RCC 7860 (cell line): ENCODE measurements at regions not wholly inside any gene's neighbourhood (a gene's known extent, or its start where the extent isn't known, plus 50 kb on each side); places are given as distances from the start of the nearest gene placed in this dataset.

Experiments used
- DNase-seq: peaks from one replicate; pipeline ENCODE4 v3.0.0-alpha.2; 2015; ENCODE audit warnings: low spot score
- FAIRE-seq: peaks from 2 replicates; lab custom pipeline; 2012; peaks lifted over from hg19 to GRCh38; lab: Jason Lieb, UNC

DNA sequence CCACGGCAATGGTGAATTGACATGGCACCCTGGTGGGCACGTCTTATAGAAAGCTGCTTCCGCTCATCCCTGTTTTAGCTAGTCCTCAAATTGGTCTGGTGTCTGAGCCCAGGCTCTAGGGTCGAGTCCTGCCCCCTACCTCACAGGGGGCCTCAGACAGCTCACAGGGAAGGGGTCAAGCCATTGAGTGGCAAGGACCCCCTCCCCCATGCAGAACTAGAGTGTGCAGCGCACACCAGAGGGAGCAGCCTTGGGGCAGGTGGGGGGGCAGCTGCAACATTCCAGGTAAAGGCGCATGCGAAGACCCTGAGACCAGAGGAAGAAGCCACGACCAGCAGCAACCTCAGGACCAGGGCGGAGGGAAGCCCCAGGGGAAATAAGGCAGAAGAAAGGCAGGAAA, 240.4 kb upstream of the PPP2R2D start:
- no peak for FAIRE-seq
- DNase-seq: no peak

DNA sequence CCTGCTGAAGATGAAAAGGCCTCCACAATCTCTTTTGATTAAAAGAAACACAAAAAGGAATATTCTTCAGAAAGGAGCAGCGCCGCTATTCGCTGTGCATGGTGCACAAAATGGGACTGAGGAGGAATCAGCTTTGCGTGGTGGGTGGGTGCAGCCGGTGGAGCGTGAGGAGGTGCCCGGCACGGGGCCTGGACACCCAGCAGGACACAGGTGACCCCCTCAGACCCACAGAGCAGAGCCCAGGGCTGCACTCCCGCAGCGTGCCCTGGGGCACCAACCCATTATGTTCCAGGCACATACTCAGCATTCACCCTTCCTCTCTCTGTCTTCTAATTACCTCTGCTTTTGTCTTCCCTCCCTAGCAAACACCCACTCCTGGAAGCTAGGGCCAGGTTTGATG, 238.0 kb upstream of the PPP2R2D start:
- no peak for DNase-seq
- no peak for FAIRE-seq

DNA sequence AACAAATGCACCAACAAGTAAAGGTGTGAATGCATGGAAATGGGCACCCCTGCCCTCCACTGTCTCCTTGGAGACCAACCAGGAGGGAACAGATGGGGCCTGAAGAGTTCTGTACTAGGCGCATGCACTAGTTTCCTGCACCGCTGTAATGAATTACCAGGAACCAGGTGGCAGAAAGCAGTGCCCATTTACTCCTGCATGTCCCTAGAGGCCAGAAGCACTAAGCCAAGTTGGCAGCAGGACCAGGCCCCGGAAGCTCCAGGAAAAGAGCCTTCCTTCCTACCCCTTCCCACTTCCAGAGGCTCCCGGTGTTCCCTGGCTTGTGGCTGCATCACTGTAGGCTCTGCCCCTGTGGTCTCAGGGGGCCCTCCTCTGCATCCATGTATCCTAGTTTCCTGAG, 237.5 kb upstream of the PPP2R2D start:
- no peak for FAIRE-seq
- no peak for DNase-seq

DNA sequence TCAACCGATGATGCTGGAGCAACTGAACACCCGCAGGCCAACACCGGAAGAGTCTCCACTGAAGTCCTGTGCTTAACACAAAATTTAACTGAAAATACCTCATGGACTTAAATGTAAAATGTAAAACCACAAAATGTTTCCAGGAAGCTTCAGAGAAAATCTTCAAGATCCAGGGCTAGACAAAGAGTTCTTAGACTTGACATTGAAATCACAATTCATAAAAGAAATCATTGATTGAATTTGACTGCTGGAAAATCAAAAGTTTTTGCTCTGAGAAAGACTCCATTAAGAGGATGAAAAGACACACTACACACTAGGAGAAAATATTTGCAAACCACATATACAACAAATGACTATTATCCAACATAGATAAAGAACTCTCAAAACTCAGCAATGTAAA, 234.7 kb upstream of the PPP2R2D start:
- no peak for DNase-seq
- no peak for FAIRE-seq

DNA sequence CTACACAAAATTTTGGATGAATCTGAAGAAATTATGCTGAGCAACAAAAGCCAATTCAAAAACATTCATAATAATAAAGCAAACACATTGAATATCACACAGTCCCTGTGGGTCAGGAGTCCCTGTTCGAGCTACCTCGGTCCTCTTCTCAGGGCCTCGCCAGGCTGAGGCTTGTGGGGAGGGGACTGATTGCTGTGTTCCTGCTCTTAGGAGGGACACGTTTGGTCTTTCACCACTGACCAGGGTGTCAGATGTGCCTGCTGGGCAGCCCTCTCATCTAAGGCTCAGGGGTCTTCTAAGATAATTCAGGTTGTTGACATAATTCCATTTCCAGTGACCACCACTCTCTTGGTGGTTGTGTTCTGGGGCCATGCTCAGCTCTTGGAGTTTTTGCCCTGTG, 233.8 kb upstream of the PPP2R2D start:
- FAIRE-seq (no peak), DNase-seq (no peak)

DNA sequence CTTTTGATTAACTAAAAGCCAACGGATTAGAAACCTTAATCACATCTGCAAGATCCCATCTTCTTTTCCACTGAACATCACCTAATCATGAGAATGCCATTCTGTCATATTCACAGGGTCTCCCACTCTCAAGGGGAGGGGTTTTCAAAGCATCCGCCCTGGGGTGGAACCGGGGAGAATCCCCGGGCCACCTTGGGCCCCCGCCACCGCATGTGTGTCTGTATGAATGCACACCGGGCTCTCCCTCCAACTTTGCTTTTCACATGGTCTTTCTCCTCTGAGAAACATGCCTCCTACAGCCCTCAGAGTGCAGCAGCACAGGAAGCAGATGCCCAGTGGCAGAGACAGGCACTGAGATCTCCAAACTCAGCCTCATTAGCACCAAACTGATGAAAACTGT, 233.2 kb upstream of the PPP2R2D start:
- DNase-seq: no peak
- FAIRE-seq: no peak

DNA sequence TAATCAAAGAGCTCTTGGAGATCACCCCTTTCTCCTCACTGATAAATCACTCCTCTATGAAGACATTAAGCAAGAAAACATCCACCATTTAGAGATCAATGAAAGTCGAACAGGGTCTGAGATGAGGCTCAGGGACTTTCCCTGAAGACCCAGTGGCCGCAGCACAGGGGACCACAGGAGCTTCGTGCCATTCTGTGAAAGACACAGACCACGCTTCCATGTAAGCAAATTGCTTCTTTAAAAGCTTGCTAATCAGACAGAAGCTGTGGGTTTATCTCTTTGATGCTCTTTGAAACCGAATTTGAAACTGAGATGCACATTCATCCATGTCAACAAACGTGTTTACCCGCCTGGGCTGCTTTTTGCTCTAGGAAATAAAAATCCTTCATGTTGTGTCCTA, 231.9 kb upstream of the PPP2R2D start:
- FAIRE-seq: no peak
- no peak for DNase-seq

DNA sequence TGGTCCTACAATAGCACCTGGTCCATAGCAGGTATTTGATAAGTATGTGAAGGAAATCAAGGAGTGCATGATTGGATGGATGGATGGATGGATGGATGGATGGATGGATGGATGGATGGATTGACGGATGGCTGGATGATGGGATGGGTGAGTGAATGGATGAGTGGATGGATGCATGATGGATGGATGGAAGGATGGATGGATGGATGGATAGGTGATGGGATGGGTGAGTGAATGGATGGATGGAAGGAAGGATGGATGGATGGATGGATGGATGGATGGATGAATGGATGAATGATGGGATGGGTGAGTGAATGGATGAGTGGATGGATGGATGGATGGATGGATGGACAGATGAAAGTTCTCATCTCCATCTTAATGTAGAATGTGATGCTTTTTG, 231.0 kb upstream of the PPP2R2D start:
- no peak for FAIRE-seq
- DNase-seq: no peak

DNA sequence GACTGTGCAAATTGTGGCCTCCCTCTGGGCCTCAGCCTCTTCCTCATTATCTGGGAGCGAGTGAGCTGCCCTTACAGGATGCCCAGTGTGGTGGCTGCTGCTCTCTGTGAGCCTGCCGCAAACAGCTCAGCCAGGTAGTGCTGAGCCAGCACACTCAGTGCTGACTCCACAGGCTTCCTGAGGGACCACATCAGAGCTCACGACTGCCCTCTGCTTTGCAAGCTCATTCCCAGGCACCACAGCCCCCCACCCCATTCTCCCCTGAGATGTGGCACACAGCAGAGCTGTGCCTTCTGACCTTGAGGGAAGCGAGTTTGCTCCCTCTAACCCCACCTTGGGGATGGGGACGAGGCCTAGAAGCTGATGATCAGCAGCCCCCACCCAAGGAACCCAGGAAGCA, 230.5 kb upstream of the PPP2R2D start:
- no peak for FAIRE-seq
- no peak for DNase-seq

DNA sequence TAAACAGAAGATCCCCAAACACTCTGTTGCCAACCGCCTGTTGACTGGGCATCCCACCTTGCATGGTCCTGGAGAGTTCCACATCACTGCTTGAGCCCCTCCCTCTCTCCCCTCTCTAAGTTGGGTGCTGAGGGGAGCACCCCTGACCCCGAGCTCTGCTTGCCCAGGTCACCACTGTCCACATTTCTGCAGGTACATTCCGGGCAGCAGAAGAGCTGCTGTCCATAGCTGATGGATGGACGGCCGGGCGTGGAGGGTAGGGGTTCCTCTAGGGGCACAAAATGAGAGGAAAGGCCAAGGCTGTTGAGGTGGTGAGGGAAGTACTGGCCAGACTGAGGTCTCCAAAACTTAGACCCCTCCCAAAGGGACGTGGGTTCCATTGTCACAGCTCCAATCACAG, 227.4 kb upstream of the PPP2R2D start:
- no peak for FAIRE-seq
- no peak for DNase-seq

DNA sequence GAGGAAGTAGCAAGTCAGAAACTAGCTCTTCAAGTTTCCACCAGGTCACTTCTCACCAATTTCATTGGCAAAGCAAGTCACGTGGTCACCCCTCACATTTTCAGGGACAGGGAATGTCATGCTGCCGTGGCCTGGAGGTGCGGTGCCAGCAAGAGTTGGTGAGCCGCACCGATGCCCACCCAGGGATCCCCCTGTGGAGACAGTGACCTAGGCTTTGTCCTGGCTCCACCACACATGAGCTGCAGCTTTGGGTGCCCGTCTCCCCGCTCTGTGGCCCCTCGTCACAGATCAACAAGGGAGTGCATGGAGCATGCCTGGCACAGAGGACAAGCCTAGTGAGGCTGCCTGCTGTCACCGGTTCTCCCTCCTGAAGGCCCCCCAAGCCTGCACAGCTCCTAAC, 226.7 kb upstream of the PPP2R2D start:
- FAIRE-seq: no peak
- DNase-seq: no peak

DNA sequence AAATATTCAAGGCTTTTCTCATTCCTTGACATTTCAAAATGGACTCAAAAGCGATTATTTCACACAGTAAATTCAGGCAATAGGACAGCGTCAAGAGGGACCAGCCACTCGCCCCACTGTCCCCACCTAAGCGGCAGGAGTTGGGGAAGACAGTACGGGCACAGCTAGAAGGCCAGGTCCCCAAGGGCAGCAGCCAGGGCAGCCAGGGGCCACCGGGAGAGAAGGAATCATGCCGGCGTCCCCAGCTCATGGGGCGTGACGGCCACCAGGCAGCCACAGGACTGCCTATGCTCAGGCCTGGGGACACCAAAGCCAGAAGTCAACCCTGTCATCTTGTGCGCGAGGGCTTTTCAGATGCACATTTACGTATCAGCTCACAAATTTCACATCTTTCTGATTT, 225.7 kb upstream of the PPP2R2D start:
- DNase-seq: no peak
- no peak for FAIRE-seq

DNA sequence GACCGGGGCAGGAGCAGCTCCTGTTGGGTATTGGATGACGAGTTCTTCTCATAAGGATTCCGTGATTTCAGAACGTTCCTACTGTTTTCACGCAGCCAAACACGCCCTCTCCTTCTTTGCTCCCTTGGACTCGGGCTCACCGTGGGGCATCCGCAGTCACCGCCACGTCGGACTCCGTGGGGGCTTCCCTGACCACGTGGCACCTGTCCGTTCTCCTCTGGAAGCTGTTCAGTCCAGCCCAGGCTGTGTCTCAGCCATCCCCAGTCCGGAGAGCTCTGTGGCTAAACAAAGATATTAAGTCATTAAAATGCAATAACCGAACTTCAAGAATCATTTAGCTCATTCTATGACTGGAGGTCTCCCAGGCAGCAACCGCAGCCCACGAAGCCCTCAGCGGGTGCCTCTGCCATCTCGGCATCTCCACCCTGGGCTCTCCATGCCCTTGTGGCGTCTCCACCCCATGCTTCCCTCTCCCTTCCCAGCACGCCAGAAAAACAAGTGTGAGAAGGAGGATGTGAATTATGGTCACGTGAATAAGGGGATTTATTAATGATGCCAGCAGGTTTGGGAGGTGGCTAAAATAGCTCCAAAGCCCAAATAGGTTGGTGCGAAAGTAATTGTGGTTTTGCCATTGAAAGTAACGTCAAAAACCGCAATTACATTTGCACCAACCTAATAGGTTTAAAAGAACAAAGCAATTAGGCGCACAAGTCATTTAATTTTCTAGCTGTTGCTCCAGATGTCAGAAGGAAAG, 224.6 kb upstream of the PPP2R2D start:
- DNase-seq: no peak
- no peak for FAIRE-seq

DNA sequence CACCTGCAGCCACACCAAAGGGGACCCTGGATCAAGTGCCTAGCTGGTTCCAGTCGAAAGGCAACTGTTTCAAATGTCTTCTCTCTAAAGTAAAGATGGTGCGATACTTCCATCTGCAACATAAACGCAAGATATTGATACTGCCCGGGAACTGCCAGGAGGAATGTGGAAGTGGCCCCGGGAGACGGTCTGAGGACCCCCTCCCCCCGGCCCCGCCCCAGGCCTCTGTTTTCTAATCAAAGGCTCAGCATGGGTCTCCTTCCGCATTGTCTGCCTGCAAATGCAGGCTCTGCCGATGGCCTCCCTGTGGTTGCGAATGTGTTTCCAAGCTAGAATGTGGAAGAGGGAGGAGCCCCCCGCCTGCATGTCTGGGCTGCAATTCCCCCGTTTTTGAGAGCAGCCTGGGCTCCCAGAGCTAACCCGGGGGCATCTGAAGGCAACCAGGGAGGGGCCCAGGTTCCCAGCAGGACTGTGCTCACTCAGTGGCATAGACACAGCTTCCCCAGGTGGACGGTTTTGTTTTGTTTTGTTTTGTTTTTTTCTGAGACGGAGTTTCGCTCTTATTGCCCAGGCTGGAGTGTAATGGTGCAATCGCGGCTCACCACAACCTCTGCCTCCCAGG, 223.9 kb upstream of the PPP2R2D start:
- FAIRE-seq (no peak), DNase-seq (no peak)

DNA sequence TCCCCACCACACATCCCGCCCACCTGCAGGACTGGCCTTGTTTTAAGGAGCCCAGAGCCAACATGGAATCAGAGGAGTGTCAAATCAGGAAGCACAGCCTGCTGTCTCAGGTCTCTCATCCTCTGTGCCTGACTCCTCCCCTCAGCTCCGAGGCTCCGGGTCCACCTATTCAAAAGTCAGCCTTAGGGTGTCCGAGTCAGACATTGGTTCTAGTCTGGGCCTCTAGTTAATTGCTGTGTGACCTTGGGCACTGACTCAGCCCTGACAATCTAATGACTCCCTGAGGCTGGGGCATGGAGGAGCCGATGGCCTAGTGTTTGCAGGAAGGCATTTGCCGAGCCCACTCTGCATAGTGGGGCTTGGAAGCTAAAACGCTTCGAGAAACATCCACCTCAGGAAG, 223.1 kb upstream of the PPP2R2D start:
- no peak for DNase-seq
- FAIRE-seq: no peak

DNA sequence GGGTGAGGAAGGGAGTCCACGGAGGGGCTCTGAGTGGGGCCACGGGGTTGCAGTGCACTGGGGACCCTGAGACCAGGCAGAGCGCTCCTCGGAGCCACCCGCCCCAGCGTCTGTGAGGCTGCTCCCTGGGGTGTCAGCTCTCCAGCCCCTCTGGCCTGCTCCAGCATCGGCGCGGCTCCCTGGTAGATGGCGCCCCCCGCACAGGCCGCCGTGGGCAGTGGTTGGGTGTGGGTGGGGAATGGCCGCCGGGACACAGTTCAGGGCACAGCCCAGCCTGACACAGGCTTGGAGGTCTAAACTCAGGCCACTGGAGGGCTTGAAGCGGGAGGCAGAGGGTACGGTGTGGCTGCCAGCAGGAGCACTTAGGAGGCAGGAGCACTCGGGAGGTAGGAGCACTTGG, 222.6 kb upstream of the PPP2R2D start:
- DNase-seq: no peak
- no peak for FAIRE-seq

DNA sequence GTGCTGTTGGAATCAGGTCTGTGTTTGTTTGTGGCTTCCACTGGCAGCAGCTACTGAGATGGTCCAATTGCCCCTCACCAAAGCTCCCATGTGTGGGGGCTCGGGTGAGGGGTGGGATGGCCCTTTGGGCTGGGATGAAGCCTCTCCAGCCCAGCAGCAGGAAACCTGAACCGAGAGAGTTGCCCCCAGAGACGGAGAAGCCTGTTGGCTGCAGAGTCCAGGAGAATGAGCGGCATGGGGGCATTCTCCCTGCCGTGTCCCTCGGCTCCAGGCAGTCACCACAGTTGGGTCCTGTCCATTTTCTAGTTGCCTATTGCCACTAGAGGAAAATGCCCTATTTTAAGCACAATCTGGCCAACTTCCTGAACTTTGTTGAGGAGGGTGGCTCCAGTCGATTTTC, 222.2 kb upstream of the PPP2R2D start:
- no peak for DNase-seq
- no peak for FAIRE-seq

DNA sequence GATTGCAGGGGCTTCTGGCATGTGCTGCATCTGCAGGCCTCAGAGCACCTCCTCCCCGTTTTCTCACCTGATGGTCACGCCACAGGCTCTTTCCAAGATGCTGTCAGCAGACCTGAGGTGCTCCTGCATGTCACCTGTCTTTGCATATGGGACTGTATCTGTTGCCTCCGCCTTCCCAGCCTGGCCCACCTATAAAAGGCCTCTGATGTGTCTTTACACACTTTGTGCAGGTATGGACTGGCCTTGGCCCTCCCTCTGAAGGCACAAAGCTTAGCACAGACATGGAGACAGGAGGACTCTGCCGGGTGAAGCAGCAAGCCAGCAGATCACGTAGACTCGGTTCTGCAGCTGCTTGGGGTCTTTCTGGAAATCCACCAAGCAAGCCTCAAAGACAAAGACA, 220.9 kb upstream of the PPP2R2D start:
- FAIRE-seq: no peak
- no peak for DNase-seq

DNA sequence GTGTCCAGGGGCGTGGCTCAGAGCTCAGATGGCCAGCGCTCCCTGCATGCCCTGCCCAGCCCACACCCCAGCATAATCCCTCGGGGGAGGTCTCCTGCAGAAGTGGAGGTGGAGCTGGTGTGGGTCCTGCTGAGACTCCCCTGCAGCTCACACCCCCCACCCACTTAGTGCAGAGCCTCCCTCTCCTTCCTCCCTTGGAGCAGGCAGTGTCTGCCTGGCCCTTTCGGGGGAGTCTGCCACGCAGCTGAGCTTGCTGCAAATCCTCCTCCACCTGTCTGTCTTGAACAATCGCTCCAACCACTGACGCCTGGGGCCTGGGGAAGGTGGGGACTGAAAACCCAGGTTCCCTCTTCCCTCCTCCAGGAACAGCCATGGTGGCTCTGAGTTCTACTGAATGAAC, 219.7 kb upstream of the PPP2R2D start:
- FAIRE-seq: no peak
- no peak for DNase-seq

DNA sequence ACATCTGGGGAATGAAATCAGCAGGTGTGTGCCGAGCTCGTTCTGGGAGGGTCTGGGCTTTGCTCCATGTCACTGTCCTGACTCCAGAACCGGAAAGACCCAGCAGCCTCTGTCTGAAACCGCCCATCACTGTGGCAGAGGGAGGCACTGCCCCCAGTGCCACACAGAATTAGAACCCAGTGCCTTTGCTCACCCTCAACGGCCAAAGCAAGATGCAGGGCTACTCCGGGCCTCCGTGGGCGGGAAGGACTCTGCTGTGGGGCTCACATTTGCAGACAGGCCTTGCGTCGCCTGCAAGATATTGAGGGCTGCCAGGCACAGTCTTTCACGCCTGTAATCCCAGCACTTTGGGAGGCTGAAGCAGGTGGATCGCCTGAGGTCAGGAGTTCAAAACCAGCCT, 219.2 kb upstream of the PPP2R2D start:
- DNase-seq: no peak
- FAIRE-seq: no peak

DNA sequence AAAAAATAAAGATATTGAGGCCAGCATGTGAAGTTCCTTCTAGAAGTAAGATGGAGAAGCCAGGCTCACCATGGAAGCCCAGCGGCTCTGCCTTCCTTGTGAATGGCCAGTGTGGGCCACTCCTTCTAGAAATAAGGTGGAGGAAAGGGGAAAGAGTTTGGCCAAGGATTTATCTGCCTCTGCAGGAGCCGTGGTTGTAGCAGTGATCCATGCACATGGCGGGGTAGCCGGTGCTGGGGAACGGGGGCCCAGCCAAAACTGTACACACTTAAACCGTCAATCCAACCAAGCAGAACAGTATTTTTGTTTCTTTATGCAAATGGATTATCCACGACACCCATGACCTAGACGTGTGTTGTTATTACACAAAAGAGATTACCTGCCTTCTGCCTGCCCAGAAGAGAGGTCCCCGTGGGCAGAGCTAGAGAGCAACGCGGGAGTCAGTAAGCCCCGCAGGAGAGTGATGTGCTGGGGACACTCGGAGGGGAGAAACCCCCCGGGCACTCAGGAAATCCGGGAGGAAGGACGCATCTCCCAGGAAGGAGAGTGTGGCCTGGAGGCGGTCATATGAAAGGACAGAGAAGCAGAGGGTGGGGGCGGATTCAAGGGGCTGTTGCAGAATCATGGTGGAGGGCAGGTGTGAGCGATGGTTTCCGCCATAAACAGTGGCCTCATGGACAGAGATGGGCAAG, 218.4 kb upstream of the PPP2R2D start:
- no peak for DNase-seq
- FAIRE-seq: no peak

DNA sequence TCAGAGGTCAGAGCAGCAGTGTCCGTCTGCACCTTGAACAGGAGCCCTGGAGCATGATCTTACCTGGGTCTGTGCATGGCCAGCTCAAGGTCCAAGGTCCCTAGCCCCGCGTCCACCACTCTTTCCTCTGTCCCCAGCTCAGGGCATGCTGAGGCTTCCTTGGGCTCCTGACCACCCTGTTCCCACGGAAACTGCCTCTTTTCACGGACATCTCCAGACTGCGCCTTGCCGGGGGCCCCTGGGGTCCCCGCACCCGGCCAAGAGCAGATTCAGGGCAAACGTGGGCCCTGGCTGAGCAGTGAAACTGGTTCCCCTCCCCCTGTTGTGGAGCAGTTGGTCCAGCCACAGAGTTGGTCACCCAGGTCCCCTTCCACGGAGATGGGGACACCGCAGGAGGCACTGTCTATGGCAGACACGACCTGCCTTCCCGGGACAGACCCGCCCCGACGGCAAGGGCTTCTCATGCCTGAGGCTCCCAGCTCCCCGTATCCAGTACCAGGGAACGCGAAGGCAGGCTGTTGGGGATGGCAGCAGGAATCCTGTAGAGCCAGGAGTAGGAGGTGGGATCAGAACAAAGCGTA, 217.4 kb upstream of the PPP2R2D start:
- DNase-seq (no peak), FAIRE-seq (no peak)
